PC-9 (cell line): ENCODE measurements at regions not wholly inside any gene's neighbourhood (a gene's known extent, or its start where the extent isn't known, plus 50 kb on each side); places are given as distances from the start of the nearest gene placed in this dataset.

Experiments used
- BruUV-seq: library from RNA; stranded (reverse); fragments of 400-500 nt; replicated peaks from 2 replicates; lab custom pipeline; 2021; lab: Mats Ljungman, UMichigan
- CTCF ChIA-PET: fragments of 300-600 bp; sonication (Branson Sonifier 250); formaldehyde crosslinking; loops from one replicate; lab custom pipeline; 2022; ENCODE audit warnings: antibody characterized with exemption; lab: Charles Lee
- POLR2A ChIA-PET: fragments of 300-600 bp; sonication (Branson Sonifier 250); formaldehyde crosslinking; loops from one replicate; lab custom pipeline; 2022; ENCODE audit warnings: antibody characterized with exemption; ENCODE audit not compliant: unreplicated experiment; lab: Charles Lee
- DNase-seq, 2 experiments: peaks; one replicate each; pipeline versions ENCODE4 v3.0.0 to v3.0.0-alpha.2; 2015 to 2022; ENCODE audit warnings: mixed read lengths in 1 of 2
- H2AFZ ChIP-seq: fragments of 200-600 bp; sonication (generic); 2 replicates; pipeline ENCODE4 v1.8.1; 2017; ENCODE audit warnings: antibody characterized with exemption
- H3F3A ChIP-seq: fragments of 200-600 bp; sonication (generic); 2 replicates; pipeline ENCODE4 v1.8.1; 2017; ENCODE audit warnings: antibody characterized with exemption, mild to moderate bottlenecking, low read depth; ENCODE audit not compliant: insufficient read depth
- H3K27ac ChIP-seq: fragments of 200-600 bp; sonication (generic); 2 replicates; pipeline ENCODE4 v1.6.1; 2016; ENCODE audit warnings: mixed run types
- H3K27me3 ChIP-seq: fragments of 200-600 bp; sonication (generic); 2 replicates; pipeline ENCODE4 v1.6.1; 2016; ENCODE audit warnings: low read depth, mixed run types; ENCODE audit not compliant: insufficient read depth
- H3K36me3 ChIP-seq: fragments of 200-600 bp; sonication (generic); 2 replicates; pipeline ENCODE4 v1.6.1; 2016; ENCODE audit warnings: low read depth, mixed run types
- H3K4me1 ChIP-seq: fragments of 200-600 bp; sonication (generic); replicated peaks from 2 replicates; pipeline ENCODE4 v1.6.1; 2016; ENCODE audit warnings: mixed run types; ENCODE audit not compliant: insufficient read depth
- H3K4me2 ChIP-seq: fragments of 200-600 bp; sonication (generic); 2 replicates; pipeline ENCODE4 v1.6.1; 2017; ENCODE audit warnings: mixed run types
- H3K4me3 ChIP-seq: fragments of 200-600 bp; sonication (generic); 2 replicates; pipeline ENCODE4 v1.6.1; 2016; ENCODE audit warnings: mixed run types
- H3K79me2 ChIP-seq: fragments of 200-600 bp; sonication (generic); 2 replicates; pipeline ENCODE4 v1.6.1; 2017; ENCODE audit warnings: low read depth, mixed run types
- H3K9me2 ChIP-seq: fragments of 200-600 bp; sonication (generic); 2 replicates; pipeline ENCODE4 v1.8.1; 2017; ENCODE audit warnings: mild to moderate bottlenecking; ENCODE audit not compliant: insufficient read depth
- H3K9me3 ChIP-seq: fragments of 200-600 bp; sonication (generic); 2 replicates; pipeline ENCODE4 v1.8.1; 2016; ENCODE audit warnings: low read depth; ENCODE audit not compliant: insufficient read depth
- H4K20me1 ChIP-seq: fragments of 200-600 bp; sonication (generic); 2 replicates; pipeline ENCODE4 v1.8.1; 2017; ENCODE audit not compliant: insufficient read depth
- EZH2 ChIP-seq: fragments of 200-600 bp; sonication (generic); IDR thresholded peaks from 2 replicates; pipeline ENCODE4 v1.8.0; 2017; ENCODE audit warnings: antibody characterized with exemption, low read depth
- intact Hi-C: fragments of 100-400 bp; cut with micrococcal nuclease; formaldehyde crosslinking; loops from one replicate; pipeline ENCODE4 v1.10.0; 2022; ENCODE audit not compliant: unreplicated experiment
- TF ChIP-seq, protein P1 (sequence below): fragments of 200-600 bp; sonication (generic); conservative IDR thresholded peaks from 2 replicates; pipeline ENCODE4 v1.6.1; 2017; ENCODE audit warnings: mixed run types, antibody characterized with exemption, mild to moderate bottlenecking, moderate library complexity

DNA sequence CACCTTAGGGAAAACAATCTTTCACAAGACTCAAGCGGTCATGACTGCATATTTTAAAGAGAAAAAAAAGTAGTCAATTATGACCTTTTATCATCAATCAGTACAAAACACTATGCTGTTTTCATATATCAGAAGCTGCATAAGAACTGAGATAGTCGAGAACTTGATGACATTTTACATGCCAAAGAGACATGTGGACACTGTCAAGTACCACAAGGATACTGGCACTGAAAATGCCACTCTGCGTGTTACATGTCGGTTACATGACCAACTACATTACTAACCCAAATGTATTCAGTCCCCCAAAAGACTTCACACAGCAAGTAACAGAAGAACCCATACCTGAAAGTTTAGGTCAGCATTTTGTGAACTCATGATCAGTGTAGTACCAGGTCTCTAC lies 975.0 kb upstream of the ADGRL4 start:
- Histone ChIP-seq H4K20me1 (no peaks in the 10 kb centered on the region), H3K9me3 (no peaks in the 10 kb centered on the region), H3K9me2 (no peaks in the 10 kb centered on the region), H2AFZ (no peak overlapping the region), H3K4me2 (no peak overlapping the region), H3F3A (no peaks in the 10 kb centered on the region), H3K79me2 (no peaks in the 10 kb centered on the region), H3K4me3 (no peak overlapping the region), H3K27me3 (no peaks in the 10 kb centered on the region), H3K4me1 (no peaks in the 10 kb centered on the region), H3K27ac (no peak overlapping the region), H3K36me3 (no peaks in the 10 kb centered on the region)
- CTCF ChIA-PET: no interaction called here
- no peak for TF ChIP-seq EZH2
- TF ChIP-seq, protein P1, sequence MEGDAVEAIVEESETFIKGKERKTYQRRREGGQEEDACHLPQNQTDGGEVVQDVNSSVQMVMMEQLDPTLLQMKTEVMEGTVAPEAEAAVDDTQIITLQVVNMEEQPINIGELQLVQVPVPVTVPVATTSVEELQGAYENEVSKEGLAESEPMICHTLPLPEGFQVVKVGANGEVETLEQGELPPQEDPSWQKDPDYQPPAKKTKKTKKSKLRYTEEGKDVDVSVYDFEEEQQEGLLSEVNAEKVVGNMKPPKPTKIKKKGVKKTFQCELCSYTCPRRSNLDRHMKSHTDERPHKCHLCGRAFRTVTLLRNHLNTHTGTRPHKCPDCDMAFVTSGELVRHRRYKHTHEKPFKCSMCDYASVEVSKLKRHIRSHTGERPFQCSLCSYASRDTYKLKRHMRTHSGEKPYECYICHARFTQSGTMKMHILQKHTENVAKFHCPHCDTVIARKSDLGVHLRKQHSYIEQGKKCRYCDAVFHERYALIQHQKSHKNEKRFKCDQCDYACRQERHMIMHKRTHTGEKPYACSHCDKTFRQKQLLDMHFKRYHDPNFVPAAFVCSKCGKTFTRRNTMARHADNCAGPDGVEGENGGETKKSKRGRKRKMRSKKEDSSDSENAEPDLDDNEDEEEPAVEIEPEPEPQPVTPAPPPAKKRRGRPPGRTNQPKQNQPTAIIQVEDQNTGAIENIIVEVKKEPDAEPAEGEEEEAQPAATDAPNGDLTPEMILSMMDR: no peak
- intact Hi-C loops: no loop called here
- BruUV-seq: no TSS peak
- no peak for DNase-seq
- POLR2A ChIA-PET: no interaction called here

DNA sequence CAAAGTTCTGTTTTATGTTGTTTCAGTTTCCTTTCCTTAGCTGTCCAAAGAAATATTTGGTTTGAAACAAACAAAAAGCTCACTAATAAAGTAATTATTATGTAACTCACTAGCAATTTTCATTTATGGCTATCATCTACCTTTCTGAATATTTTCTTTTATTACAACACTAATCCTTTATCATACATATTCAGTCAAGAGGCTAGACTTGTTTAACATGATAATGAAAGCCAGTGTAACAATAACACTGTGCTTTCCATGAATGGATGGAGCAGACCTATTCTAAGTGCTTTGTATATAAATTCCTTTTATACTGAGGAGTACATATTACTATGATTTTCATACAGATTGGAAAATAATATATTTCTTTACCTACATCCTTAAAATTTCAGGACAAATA lies 972.8 kb upstream of the ADGRL4 start:
- Histone ChIP-seq H3K4me2 (no peak overlapping the region), H3K27ac (no peak overlapping the region), H3F3A (no peaks in the 10 kb centered on the region), H3K36me3 (no peaks in the 10 kb centered on the region), H3K27me3 (no peaks in the 10 kb centered on the region), H3K9me2 (no peaks in the 10 kb centered on the region), H3K9me3 (no peaks in the 10 kb centered on the region), H4K20me1 (no peaks in the 10 kb centered on the region), H3K79me2 (no peaks in the 10 kb centered on the region), H2AFZ (no peak overlapping the region), H3K4me3 (no peak overlapping the region), H3K4me1 (no peaks in the 10 kb centered on the region)
- ChIA-PET POLR2A (no interaction called here), CTCF (no interaction called here)
- BruUV-seq: no TSS peak
- DNase-seq: no peak
- intact Hi-C loops: no loop called here
- no peak for TF ChIP-seq EZH2
- TF ChIP-seq, protein P1: no peak

DNA sequence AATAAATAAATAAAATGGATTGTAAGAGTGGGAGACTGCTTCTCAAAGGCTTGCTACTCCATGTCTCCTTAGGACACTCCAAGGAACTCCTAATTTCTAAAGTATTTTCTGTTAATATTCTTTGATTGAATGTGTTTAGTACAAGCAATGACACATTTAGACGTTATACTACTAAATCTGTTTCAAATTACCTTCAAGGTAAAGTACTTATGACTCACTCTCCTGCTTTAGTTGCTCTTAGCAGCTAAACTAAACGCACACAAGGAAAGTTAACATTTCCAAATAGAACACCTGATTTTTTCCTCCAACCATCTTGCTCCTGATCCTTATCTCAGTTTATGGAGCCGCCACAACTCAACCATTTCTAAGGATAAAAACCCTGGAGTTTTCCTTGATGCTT lies 969.8 kb upstream of the ADGRL4 start:
- BruUV-seq: no TSS peak
- no peaks in the 10 kb centered on the region for H3K79me2 ChIP-seq
- POLR2A ChIA-PET: no interaction called here
- intact Hi-C loops: no loop called here
- no peak overlapping the region for H3K4me2 ChIP-seq
- CTCF ChIA-PET: no interaction called here
- no peaks in the 10 kb centered on the region for H3F3A ChIP-seq
- H4K20me1 ChIP-seq: no peaks in the 10 kb centered on the region
- no peaks in the 10 kb centered on the region for H3K4me1 ChIP-seq
- no peaks in the 10 kb centered on the region for H3K9me2 ChIP-seq
- H3K27ac ChIP-seq: no peak overlapping the region
- H3K4me3 ChIP-seq: no peak overlapping the region
- no peaks in the 10 kb centered on the region for H3K36me3 ChIP-seq
- no peak overlapping the region for H2AFZ ChIP-seq
- no peak for DNase-seq
- TF ChIP-seq, protein P1: no peak
- no peak for TF ChIP-seq EZH2
- H3K9me3 ChIP-seq: no peaks in the 10 kb centered on the region
- no peaks in the 10 kb centered on the region for H3K27me3 ChIP-seq
